ENCODE measurements at regions not wholly inside any gene's neighbourhood (a gene's known extent, or its start where the extent isn't known, plus 50 kb on each side); places are given as distances from the start of the nearest gene placed in this dataset.

DNA sequence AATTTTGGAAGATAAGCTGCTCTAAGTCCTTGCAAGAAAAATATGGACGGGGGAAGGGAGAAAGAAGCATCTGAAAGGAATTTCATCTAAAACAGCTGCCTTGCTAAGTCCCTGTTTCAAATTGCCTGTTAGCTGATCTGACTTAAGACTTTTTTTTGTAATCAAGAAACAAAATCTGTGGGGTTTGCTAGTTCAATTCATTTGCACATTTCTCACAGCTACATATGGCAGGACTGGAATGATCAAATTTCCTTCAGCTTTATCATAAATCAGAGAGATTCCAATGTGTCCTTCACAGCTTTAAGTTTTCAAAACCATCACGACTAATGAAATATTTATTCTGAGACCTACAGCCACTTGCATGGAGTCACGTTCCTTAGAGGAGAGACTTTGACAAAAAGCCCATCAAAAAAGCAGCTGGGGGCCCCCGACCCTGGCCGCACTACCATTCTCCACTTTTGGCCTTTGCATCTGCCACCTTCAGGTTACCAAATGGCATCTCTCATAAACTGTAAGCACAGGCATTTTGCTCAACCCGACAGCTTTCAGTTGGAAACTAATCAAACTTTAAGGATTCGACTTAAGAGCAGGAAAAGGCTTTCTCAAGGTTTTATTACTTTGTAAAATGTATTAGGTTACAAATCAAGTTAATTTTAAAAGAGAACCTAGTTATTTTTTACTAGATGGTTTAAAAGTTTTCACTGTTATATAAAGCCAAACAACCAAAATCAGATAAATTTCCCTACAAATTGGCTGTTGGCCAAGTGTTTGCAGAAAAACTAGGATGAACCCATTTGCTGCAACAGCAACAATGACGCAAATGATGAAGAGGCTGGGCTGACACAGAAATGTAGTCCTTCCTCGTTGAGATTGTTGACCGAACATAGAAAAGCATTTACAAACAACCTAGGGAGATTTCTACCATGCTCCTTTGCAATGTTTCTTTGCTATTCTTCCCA is 100.4 kb upstream of the RND3 start:
- TF ChIP-seq, protein P1, sequence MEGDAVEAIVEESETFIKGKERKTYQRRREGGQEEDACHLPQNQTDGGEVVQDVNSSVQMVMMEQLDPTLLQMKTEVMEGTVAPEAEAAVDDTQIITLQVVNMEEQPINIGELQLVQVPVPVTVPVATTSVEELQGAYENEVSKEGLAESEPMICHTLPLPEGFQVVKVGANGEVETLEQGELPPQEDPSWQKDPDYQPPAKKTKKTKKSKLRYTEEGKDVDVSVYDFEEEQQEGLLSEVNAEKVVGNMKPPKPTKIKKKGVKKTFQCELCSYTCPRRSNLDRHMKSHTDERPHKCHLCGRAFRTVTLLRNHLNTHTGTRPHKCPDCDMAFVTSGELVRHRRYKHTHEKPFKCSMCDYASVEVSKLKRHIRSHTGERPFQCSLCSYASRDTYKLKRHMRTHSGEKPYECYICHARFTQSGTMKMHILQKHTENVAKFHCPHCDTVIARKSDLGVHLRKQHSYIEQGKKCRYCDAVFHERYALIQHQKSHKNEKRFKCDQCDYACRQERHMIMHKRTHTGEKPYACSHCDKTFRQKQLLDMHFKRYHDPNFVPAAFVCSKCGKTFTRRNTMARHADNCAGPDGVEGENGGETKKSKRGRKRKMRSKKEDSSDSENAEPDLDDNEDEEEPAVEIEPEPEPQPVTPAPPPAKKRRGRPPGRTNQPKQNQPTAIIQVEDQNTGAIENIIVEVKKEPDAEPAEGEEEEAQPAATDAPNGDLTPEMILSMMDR (conservative IDR thresholded peaks at IDR 0.05): no peak
- no peak for TF ChIP-seq EZH2 (IDR thresholded peaks at IDR 0.05; ENCODE audit: low read depth)

All from PC-9 (cell line).